RPMI8226 (cell line): ENCODE measurements at regions not wholly inside any gene's neighbourhood (a gene's known extent, or its start where the extent isn't known, plus 50 kb on each side); places are given as distances from the start of the nearest gene placed in this dataset.

Experiments used
- DNase-seq: peaks from one replicate; pipeline ENCODE4 v3.0.0-alpha.2; 2015

DNA sequence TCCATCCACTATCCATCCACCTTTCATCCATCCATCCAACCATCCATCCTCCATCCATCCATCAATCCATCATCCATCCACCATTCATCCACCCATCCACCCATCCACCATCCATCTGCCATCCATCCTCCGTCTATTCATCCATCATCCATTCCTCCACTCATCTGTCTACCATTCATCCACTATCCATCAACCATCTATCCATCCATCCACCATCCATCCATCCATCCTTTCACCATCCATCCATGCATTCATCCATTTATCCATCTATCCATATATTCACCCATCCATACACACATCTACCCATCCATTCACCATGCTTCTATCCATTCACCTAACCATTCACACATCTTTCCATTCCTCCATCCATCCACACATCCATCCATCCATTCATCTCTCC is 207.0 kb upstream of the CDH4 start:
- DNase-seq = no peak

DNA sequence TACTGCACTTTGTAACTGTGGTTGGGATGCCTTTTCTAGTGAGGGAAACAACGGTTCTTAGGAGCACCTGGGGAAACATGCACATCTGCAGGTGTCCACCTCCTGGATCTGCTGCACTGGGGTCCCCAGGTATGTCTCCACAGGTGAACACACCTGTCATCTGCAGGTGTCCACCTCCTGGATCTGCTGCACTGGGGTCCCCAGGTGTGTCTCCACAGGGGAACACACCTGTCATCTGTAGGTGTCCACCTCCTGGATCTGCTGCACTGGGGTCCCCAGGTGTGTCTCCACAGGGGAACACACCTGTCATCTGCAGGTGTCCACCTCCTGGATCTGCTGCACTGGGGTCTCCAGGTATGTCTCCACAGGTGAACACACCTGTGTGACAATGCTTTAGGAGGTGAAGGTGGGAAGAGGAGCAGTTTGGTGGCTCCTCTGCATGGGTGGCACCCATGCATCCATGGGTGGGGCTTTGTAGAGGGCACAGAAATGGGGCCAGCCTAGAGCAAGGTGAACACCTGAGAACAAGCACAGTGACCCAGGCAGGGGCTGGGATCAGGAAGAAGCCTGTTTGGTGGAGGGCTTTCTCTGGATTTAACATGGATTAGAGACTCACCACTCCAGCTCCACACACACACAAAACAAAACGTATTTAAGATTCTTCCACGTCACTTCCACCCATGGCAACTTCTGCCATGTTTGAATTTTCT is 206.0 kb upstream of the CDH4 start:
- DNase-seq = no peak

DNA sequence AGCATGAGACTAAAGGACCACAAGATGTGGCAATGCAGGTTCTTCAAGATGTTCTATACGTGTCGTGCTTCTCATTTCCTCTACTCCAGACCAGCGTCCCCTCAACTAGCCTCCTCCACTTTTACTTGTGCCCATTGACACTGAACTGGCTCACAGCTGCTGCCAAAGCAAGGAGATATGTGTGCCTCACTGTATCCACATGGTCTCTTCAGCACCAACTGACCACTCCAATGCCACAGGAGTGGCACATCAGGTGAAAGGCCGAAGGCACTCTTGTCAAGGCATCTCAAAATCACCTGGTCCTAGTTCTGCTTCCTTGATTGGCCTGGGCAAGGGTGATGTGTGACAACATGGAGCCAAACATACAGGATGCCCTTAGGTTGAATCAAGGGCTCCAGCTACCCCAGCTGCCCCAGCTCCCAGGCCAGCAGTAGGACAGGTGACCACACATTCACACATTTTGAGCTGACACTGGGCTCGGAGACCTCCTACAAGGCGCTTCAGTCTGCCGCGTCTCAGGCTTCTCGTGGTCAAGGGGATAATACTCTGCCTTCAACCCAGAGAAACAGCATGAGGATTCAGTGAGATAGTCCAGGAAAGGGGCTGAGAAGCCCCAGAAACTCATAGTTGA is 205.2 kb upstream of the CDH4 start:
- DNase-seq = no peak

DNA sequence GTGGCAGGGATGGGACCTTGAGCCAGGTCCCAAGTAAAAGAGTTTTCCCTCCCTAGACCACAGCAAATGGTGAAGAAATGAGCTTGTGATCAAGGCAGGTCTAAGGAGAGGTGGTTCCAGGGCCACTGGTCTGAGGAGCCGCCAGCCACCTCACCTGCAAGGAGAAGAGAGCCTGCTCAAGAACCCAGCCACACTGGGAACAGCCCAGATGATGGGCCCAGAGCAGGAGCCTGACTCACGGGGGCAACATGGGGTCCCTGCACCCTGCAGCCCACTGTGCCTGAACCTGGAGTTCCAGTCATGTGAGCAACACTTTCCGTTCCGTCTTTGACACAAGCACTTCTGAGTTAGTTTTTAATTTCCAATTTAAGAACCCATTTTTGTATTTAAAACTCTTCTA is 204.5 kb upstream of the CDH4 start:
- no peak for DNase-seq

DNA sequence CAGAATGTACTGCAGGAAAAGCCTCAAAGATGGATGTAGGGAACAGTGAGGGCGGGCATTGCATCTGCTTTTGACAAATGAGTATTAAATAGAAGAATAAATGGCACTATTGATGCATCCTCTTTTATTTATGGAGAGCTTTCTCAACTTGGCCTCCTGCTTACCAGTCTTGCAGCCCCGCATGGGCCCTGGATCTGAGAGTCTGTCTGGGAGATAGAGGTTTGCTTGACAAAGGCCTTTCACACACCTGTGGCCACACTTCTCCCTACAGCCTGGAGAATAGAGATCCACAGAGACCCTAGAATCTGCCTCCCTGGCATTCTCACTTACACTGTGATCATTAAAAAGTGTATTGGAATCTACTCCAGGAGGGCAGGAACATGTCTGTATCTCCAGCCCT is 203.8 kb upstream of the CDH4 start:
- no peak for DNase-seq

DNA sequence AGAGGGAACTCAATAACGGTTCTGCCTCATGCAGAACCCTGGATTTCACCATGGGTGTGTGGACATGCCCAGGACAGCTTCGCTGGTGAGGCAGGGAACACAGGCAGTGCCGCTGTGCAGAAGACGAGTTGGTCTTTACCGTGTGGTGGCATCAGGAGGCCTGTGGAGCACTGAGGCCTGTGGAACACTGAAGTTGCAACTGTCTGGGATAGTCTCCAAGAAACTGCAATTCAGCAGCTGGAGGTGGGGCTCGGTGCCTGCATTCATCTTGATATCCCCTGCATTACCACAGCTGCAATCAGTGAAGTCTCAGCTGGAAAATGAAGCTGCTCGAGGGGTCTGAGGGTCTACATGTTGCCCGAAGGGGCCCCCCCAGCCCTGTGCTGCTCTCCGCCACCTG is 202.4 kb upstream of the CDH4 start:
- no peak for DNase-seq

DNA sequence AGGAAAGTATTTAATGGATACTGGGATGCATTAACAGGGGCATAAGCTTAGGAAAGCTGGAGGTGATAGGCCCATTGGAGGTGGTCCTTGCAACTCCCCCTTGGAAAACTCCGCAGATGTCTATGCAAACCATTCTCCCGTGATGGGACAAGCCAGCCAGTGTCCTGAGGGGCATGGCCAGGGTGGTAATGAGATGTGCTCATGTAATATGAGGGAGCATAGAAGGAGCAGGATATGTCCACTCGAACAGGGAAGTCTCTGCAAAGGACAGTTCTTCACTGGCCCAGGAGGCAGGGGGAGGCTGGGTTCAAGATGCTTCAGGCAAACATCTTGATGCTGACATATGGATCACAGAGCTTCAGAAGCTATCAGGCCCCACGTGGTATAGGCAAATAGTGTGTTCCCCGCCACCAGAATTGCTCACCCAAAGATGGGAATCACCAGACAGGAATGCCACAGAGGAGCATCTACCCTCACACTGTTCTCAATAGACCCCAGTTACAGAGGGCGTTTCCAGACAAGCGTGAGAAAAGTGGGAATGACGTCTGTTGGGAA is 201.6 kb upstream of the CDH4 start:
- DNase-seq = no peak

DNA sequence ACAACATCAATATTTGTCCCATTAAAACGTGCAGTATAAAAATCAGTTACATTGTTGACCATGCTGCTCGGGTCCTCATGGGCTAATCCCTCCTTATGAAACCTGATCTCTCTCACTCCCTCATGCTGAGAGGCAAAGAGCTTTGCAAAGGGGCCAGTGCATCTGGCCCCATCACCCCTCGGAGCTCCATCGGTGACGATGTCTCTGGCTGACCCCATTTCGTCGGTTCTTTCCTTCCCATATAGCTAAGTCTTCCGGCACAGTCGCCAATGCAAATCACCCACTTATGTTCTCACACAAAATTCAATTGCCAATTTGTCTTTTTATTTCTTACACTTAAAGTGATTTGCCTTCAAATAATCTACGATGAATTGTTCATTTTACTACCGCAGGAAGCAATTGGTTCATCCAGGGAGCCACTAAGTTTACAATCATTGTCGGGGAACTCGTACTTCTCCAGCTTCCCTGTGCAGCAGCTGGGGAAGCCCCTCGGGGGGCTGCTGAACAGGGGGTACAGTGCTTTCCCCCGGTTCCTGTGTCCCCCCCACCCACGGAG is 199.8 kb upstream of the CDH4 start:
- no peak for DNase-seq

DNA sequence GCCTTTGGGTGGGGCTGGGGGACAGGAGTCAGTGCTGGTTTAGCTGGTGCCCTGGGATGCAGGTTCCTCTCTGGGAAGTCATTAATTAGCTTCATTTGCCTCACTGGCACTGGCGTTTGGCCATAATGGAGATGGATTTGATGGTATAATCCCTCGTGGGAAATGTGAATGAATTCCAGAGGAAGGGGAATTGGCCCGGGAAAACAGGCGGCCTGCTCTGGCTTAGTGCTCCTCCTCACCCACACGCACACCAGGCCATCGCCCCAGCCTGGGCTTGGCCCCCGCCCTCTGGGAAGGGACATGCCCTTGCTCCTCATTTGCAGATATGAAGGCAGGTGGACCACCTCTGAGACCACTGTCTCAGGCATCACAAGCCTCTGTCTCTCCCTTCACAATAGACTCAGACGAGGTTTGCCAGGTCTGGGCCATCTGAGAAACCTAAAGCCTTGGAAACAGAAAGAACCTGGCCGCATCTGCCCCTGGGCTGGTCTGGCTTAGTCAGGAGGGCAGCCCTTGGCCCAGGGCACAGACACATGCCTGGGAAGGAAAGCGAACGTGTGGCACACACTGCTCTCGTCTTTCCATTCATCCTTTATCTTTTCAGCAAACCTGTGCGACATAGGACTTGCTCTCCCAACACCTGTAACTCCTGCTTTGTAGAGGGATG is 199.2 kb upstream of the CDH4 start:
- DNase-seq = no peak

DNA sequence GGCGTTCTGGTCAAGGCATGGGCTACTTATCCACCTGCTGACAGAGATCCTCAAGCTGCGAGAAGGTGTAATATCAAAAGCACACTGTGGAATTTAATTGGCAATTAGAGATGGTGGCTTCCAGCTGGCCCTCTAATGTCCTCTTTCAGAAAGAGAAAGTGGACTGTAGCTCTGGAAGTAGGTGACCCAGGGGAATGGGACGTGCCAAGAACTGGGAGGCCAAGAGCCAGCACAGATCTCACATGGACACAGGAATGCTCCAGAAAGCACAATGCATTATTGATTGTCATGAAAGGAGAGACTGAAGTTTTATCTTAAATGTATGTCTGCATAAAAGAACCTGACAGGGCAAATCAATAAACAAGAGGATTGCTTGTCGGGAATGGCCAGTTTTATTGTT is 198.6 kb upstream of the CDH4 start:
- no peak for DNase-seq

DNA sequence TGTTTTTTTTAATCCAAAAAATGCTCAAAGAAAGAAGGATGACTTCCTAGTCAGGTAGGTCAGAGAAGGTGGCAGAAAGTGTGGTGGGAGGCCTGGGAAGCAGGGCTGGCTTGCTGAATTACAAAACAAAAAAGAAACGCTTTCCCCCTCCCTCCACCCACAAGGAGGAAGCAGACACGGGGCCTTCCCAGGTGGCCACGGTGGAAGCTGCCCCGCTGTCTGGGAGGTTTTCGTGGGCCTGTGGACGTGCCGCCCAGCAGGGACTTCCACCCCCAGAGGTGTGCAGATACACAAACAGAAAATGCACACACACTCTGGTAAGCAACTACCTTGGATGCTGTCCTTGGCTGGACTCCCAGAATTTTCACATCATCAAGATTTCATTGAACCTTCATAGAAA is 198.2 kb upstream of the CDH4 start:
- DNase-seq = no peak

DNA sequence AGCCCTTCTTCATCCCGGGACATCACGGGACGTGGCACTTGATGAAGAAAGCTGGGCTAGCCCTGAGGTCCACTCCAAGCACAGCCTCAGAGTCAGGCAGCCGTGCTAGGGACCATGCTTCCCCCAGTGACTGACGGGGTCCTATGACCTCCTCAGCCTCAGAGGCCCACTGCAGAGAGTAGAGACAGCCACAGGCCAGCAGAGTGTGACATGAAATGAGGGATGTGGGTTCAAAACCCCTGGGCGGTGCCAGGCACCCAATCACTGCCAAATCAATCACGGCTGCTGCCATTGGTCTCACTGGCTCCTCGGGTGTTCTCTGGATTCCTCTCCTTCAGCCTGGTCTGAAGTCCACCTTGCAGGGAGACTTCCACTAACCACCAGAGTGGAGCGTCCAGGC is 197.7 kb upstream of the CDH4 start:
- no peak for DNase-seq

DNA sequence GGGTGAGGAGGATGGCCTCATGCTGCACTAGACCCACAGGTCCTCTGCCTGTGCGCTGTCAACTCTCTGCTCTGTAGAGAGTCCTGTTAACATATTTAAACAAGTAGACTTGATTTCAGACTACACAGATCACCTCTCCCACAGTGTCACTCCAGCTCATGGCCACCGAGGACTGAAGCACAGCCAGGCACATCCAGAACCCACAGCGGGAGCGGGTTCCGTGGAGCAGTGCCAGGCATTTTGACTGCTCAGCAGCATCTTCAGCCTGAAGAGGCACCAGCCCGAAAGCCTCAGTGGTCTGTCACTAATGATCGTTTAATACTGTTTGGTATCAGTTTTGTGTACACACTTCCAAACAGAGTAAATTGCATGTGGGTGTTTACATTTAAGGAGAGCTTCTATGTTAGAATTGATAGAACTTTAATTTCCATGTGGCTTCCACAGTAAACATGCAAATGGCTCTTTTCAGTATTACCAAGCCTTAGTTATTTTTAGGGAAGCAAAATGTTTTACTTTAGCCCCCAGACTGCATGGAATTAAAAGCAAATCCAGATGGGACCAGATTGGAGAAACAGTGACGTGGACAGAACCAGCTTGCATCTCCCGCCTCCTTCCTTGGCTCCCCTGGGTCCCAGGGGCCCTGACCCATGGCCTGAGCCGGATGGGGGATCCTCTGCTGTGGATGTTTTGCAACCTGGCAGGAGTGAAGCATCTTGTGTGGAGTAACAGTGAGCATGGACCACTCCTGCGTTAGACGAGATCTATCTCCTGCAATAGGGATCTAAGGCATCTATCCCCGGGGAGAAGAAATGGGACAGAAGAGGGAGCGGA is 196.7 kb upstream of the CDH4 start:
- DNase-seq = no peak

DNA sequence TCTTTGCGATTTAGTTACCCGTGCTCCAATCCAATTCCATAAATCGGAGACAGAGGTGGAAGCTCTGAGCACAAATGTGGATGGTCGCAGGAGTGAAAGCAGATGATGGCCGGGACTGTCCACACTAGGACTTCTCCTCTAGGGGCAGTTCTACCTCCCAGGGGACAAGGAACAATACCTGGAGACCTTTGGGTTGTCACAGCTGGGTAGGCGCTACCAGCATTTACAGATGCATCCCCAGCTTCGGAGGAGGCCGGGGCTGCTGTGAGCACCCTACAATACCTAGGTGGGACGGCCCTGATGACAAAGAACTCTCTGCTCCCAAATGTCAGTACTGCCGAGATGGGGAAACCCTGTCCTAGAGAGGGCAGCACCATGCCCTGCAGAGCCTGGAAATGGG is 195.9 kb upstream of the CDH4 start:
- no peak for DNase-seq

DNA sequence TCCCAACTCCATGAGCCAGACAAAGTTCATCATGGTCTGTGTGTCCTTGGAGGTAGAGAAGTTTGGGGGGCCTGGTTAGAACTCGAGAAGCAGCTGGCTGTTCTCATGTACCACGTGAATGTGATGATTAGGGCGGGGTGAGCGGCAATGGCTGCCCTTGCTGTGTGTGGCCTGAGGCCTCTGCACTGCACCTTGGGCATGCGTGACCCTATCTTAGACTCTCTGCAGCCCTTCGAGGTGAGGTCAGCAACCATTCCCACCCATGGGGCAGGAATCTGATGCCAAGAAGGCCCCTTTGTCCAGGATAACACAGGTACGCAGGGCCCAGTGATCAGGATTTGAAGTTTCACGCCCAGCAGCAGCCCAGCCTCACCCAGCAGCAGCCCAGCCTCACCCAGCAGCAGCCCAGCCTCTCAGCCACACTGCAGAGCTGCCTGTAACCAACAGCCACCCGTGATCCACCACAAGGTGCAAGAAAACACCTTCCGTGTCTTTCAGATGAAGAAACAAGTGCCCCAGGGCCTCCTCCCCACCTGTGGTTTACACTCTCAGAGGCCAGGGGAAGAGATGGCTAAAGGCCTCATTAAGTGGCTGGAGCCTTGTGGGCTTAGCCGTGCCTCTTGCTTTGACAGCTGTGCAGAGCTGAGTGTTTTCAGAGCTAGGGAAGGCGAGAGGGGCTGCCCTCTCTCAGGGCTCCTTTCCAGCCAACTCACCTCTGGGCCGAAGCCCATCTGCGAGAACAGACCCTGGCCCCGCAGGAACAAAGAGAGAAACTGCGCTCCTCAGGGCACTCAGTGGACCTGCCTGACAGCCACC is 195.2 kb upstream of the CDH4 start:
- DNase-seq = no peak

DNA sequence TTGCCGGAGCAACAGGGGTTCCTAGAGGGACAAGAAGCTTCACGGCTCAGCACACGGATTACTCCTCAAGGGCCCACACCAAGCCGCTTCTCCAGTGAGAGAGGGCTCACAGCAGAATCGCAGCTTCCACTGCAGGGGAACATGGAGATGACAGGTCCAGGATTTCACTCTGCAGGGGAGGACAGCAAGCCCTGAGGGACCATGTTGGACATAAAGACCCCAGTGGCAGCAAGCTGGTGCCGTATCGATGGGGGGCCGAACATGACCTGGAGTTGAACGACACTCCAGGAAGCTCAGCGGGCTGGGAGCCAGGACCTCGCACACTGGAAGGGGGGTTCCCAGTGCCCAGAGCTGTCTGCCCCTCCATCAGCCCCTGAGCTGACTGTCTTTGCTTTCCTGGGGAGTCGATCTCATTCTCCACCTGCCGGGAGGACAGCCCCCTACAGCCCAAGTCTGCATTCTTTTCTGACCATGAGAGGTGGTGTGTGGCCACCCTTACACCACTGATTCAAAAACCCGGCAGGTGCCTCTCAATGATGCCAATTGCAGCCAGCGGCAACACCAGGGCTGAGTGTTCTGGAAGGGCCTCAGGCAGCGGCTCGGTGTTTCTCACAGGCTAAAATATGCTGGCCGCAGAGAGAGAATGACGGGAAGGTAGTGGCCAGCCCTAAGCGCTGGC is 194.5 kb upstream of the CDH4 start:
- DNase-seq = no peak

DNA sequence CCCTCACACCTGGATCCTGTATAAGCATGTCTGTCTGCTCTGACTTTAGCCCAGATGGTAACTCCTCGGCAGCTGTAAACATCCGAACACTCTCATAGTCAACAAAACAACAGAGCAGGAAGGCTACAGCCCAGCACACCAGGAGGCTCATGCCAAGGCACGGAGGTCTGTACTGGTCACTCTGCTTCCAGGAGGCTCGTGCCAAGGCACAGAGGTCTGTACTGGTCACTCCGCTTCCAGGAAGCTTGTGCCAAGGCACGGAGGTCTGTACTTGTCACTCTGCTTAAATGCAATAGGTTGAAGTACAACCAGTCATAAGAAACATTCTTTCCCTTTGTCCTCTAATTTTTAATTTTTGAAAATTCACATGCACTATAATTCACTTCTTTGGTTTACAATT is 190.1 kb upstream of the CDH4 start:
- no peak for DNase-seq

DNA sequence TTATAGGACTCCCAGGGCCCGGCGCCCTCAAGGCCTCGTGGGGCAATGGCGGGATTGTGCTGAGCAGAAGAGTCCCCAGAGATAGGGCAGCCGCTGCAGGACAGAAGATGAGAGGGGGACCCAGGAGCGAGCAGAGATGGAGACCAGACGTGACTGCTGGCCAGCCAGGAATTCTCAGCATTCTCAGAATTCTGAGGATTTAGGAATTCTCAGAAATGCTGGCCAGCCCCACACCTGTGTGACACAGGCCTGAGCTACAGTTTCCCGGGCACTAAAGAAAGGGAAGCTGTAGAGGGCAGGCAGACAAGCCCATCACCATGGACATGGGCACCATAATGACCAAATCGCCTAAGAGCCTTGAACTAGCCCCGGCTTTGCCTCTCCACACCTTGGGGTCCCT is 186.2 kb upstream of the CDH4 start:
- no peak for DNase-seq

DNA sequence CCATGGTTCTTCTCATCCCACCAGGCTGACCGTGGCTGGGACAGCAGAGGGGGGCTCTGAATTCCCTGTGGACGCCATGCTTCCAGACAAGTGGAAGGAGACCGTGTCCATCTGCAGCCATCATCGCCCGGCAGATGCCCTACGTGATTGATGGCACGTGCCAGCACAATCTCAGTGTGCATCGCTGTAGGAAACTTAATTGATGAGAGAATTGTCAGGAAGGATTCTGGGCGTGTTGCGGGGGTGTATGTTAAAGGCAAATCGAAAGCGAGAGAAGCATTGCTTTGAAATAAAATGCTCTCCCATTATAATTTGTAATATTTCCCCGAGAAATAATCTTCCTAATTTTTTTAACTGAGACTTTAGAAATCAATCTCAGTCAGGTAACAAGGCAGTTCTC is 185.5 kb upstream of the CDH4 start:
- no peak for DNase-seq

DNA sequence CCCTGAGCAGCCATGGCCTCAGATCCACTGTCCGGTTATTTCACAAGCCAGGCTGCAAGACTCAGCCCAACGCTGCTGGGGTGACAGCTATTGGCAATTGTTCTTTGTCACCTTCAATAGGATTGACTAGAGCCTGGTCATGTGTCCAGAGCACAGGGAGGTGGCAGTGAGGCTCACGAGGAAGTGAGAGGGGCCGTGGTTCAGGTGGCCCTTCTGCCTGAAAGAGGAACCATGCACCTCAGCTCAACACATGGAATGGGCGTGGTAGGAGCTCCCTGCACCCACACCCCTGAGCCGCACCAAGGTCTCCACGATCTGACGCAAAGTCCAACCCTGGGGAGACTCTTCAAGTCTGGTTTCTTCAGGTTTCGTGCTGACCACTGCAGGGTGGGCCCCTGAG is 184.8 kb upstream of the CDH4 start:
- peak; percentile 50 for DNase-seq

DNA sequence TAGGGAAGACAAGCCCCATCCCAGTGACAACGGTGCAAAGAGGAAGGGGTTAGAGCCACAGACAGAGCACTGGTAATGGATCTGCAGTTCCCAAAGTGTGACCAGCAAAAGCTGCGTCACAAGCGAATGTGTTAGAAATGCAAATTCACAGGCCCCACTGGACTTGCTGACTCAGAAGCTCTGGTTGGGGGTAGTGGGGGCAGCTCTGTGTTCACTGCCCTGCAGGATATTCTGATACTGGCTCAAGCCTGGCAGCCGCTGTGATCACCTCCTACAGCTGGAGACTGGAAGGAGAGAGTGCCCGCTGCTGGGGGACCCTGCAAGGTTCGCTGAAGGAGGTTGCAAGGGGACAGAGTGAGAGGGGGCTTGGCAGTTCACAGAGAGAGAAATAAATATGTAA is 179.7 kb upstream of the CDH4 start:
- DNase-seq = no peak

DNA sequence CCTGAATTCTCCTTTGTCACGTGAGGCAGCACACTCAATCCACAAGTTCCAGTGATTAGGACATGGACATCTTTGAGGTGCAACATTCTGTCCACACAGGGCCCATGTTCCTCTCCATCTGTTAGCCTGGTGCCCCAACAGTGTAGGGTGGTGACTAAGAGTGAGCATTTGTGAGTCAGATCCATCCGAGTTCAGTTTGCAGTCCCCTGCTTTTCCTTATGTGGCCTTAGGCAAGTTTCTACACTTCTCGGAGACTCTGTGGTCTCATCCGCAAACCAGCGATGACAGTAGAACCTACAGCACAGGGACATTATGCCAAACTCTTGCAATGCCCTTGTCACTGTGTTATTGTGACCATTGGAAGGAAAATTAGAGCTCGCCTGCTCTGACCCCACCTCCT is 178.7 kb upstream of the CDH4 start:
- DNase-seq = no peak
